K562 (cell line): ENCODE measurements at regions not wholly inside any gene's neighbourhood (a gene's known extent, or its start where the extent isn't known, plus 50 kb on each side); places are given as distances from the start of the nearest gene placed in this dataset.

Source experiments
- CTBP1 ChIP-seq: fragments of 450-650 bp; IDR thresholded peaks from 2 replicates; pipeline ENCODE4 v1.6.1; 2016; ENCODE audit warnings: borderline replicate concordance
- PHTF2 ChIP-seq: fragments of 250-450 bp; sonication (Bioruptor Pico); IDR thresholded peaks from 2 replicates; pipeline ENCODE4 v1.5.0; 2021; ENCODE audit warnings: mild to moderate bottlenecking
- TAF7 ChIP-seq: fragments of 450-650 bp; IDR thresholded peaks from 2 replicates; pipeline ENCODE4 v1.6.1; 2016; ENCODE audit warnings: missing genetic modification characterization, missing compliant biosample characterization

DNA sequence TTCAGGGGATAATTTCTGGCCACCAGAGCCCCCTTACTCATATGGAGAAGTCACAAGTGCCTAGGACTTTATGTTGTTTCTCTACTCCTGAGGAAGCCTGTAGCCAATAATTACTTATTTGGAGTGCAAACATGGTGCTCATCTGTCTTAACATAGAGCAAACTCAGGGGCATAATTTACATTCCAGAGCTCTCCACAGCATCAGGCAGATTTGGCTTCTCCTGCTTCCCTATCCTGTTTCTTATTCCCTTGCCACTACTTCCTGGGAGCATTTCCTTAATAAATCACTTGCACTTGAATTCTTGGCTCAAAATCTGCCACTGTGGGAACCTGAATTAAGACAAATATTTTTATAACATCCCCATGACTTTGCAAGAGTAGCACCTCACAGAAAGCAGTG lies 960.9 kb downstream of the SOCS6 start:
- TF ChIP-seq TAF7 (tag) = no peak
- no peak for TF ChIP-seq CTBP1
- no peak for TF ChIP-seq PHTF2 (CRISPR knock-in tag)
